ENCODE measurements at regions not wholly inside any gene's neighbourhood (a gene's known extent, or its start where the extent isn't known, plus 50 kb on each side); places are given as distances from the start of the nearest gene placed in this dataset.

GRCh38 chr11:104738918-104739317 lies 159.3 kb downstream of the CASP12 start:
- no peaks in the 10 kb centered on the region for H3K9me3 ChIP-seq (ENCODE audit: insufficient read depth, low read length)
- no peak overlapping the region for H3K9ac ChIP-seq (ENCODE audit: low read length)
- no peak overlapping the region for H3K4me2 ChIP-seq (ENCODE audit: low read depth, low read length, poor library complexity, severe bottlenecking)
- H3F3A ChIP-seq (ENCODE audit: insufficient read depth), result no peaks in the 10 kb centered on the region
- no peak overlapping the region for H3K27ac ChIP-seq (ENCODE audit: low read depth, low read length)
- H3K79me2 ChIP-seq (ENCODE audit: insufficient read depth, low read length), result no peaks in the 10 kb centered on the region
- H3K9me2 ChIP-seq (replicated peaks; ENCODE audit: insufficient read depth, low read length), result no peaks in the 10 kb centered on the region
- no peak overlapping the region for H2AFZ ChIP-seq (ENCODE audit: low read depth, low read length, severe bottlenecking)
- no peaks in the 10 kb centered on the region for H3K27me3 ChIP-seq (ENCODE audit: low read length)
- TF ChIP-seq CTCF (IDR thresholded peaks at IDR 0.05; ENCODE audit: insufficient read depth, low read length, poor library complexity, severe bottlenecking) (no peak), EZH2phosphoT487 (conservative IDR thresholded peaks at IDR 0.05; ENCODE audit: low read length) (no peak)
- H3K4me3 ChIP-seq (ENCODE audit: insufficient read depth, low read length, poor library complexity, severe bottlenecking), result no peak overlapping the region
- H3K36me3 ChIP-seq (ENCODE audit: low read length), result no peaks in the 10 kb centered on the region
- no peaks in the 10 kb centered on the region for H4K20me1 ChIP-seq (ENCODE audit: low read depth, low read length)

- no peaks in the 10 kb centered on the region for H4K20me1 ChIP-seq (ENCODE audit: low read depth, low read length)
- H3K4me3 ChIP-seq (ENCODE audit: insufficient read depth, low read length, poor library complexity, severe bottlenecking), result no peak overlapping the region
- TF ChIP-seq CTCF (IDR thresholded peaks at IDR 0.05; ENCODE audit: insufficient read depth, low read length, poor library complexity, severe bottlenecking) (no peak), EZH2phosphoT487 (conservative IDR thresholded peaks at IDR 0.05; ENCODE audit: low read length) (no peak)
- no peak overlapping the region for H3K9ac ChIP-seq (ENCODE audit: low read length)
- H3K27me3 ChIP-seq (ENCODE audit: low read length), result no peaks in the 10 kb centered on the region
- H3K9me3 ChIP-seq (ENCODE audit: insufficient read depth, low read length), result no peaks in the 10 kb centered on the region
- no peaks in the 10 kb centered on the region for H3K9me2 ChIP-seq (replicated peaks; ENCODE audit: insufficient read depth, low read length)
- no peak overlapping the region for H3K4me2 ChIP-seq (ENCODE audit: low read depth, low read length, poor library complexity, severe bottlenecking)
- H2AFZ ChIP-seq (ENCODE audit: low read depth, low read length, severe bottlenecking), result no peak overlapping the region
- no peaks in the 10 kb centered on the region for H3K79me2 ChIP-seq (ENCODE audit: insufficient read depth, low read length)
- H3K27ac ChIP-seq (ENCODE audit: low read depth, low read length), result no peak overlapping the region
- H3K36me3 ChIP-seq (ENCODE audit: low read length), result no peaks in the 10 kb centered on the region
- no peaks in the 10 kb centered on the region for H3F3A ChIP-seq (ENCODE audit: insufficient read depth)
Observed at GRCh38 chr11:104738208-104738607, 160.1 kb downstream of the CASP12 start.

- Histone ChIP-seq H3K4me3 (ENCODE audit: insufficient read depth, low read length, poor library complexity, severe bottlenecking) (no peak overlapping the region), H3K9me3 (ENCODE audit: insufficient read depth, low read length) (no peaks in the 10 kb centered on the region), H3K4me2 (ENCODE audit: low read depth, low read length, poor library complexity, severe bottlenecking) (no peak overlapping the region), H2AFZ (ENCODE audit: low read depth, low read length, severe bottlenecking) (no peak overlapping the region), H3F3A (ENCODE audit: insufficient read depth) (no peaks in the 10 kb centered on the region), H3K27me3 (ENCODE audit: low read length) (no peaks in the 10 kb centered on the region), H3K9ac (ENCODE audit: low read length) (no peak overlapping the region), H4K20me1 (ENCODE audit: low read depth, low read length) (no peaks in the 10 kb centered on the region), H3K36me3 (ENCODE audit: low read length) (no peaks in the 10 kb centered on the region), H3K27ac (ENCODE audit: low read depth, low read length) (no peak overlapping the region), H3K9me2 (replicated peaks; ENCODE audit: insufficient read depth, low read length) (no peaks in the 10 kb centered on the region), H3K79me2 (ENCODE audit: insufficient read depth, low read length) (no peaks in the 10 kb centered on the region)
- no peak for TF ChIP-seq CTCF (IDR thresholded peaks at IDR 0.05; ENCODE audit: insufficient read depth, low read length, poor library complexity, severe bottlenecking)
- TF ChIP-seq EZH2phosphoT487 (conservative IDR thresholded peaks at IDR 0.05; ENCODE audit: low read length), result no peak
Observed at GRCh38 chr11:104736502-104736901, 161.8 kb downstream of the CASP12 start.

All from SU-DHL-6 (cell line).